Endothelial cell (in vitro differentiated cells): ENCODE measurements at regions not wholly inside any gene's neighbourhood (a gene's known extent, or its start where the extent isn't known, plus 50 kb on each side); places are given as distances from the start of the nearest gene placed in this dataset.

Source experiments
- DNase-seq: peaks from one replicate; pipeline ENCODE4 v3.0.0; 2021; ENCODE audit warnings: low spot score
- H3K27ac Mint-ChIP-seq: one replicate; pipeline ENCODE4 v1.8.0; 2021; ENCODE audit warnings: mixed read lengths, inconsistent platforms; ENCODE audit not compliant: unreplicated experiment
- H3K27me3 Mint-ChIP-seq: one replicate; pipeline ENCODE4 v1.8.0; 2021; ENCODE audit warnings: mild to moderate bottlenecking, moderate library complexity, mixed read lengths, inconsistent platforms; ENCODE audit not compliant: unreplicated experiment
- H3K36me3 Mint-ChIP-seq: one replicate; pipeline ENCODE4 v1.8.0; 2021; ENCODE audit warnings: mild to moderate bottlenecking, low read depth, mixed read lengths, inconsistent platforms; ENCODE audit not compliant: unreplicated experiment
- H3K4me1 Mint-ChIP-seq: one replicate; pipeline ENCODE4 v1.8.0; 2021; ENCODE audit warnings: mild to moderate bottlenecking, mixed read lengths, inconsistent platforms; ENCODE audit not compliant: unreplicated experiment
- H3K4me3 Mint-ChIP-seq: one replicate; pipeline ENCODE4 v1.8.0; 2021; ENCODE audit warnings: mild to moderate bottlenecking, mixed read lengths, inconsistent platforms; ENCODE audit not compliant: unreplicated experiment
- H3K9me3 Mint-ChIP-seq: one replicate; pipeline ENCODE4 v1.8.0; 2021; ENCODE audit warnings: mixed read lengths, inconsistent platforms; ENCODE audit not compliant: unreplicated experiment
- TF ChIP-seq, protein P1 (sequence below): fragments of 200-600 bp; sonication (generic); IDR thresholded peaks from one replicate; pipeline ENCODE4 v1.5.0; 2021; ENCODE audit warnings: antibody characterized with exemption; ENCODE audit not compliant: unreplicated experiment

DNA sequence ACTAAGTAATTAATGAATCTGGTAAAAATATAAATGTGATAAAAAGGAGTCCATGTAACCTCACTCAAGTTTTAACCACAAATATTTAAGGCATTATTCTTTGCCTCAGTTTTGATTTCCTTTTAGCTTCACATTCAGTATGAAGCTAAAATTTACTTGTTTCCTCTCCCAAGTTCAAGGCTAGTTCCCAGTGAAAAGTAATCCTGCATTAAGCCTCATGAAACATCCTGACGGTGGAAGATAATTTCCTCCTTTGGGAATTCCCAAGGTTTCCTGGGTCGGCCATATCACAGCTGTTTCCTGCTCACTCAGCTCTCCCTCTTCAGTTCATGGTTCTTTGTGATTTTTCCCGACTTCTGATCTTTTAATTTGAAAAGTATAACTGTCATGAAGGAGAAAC lies 1256.8 kb upstream of the FLRT2 start:
- Mint-ChIP-seq H3K27me3 (no peaks in the 10 kb centered on the region), H3K36me3 (no peaks in the 10 kb centered on the region), H3K4me3 (no peak overlapping the region), H3K9me3 (no peaks in the 10 kb centered on the region), H3K4me1 (peaks cover 11% of the 10 kb centered on the region), H3K27ac (peak overlapping the region; percentile 6)
- TF ChIP-seq, protein P1, sequence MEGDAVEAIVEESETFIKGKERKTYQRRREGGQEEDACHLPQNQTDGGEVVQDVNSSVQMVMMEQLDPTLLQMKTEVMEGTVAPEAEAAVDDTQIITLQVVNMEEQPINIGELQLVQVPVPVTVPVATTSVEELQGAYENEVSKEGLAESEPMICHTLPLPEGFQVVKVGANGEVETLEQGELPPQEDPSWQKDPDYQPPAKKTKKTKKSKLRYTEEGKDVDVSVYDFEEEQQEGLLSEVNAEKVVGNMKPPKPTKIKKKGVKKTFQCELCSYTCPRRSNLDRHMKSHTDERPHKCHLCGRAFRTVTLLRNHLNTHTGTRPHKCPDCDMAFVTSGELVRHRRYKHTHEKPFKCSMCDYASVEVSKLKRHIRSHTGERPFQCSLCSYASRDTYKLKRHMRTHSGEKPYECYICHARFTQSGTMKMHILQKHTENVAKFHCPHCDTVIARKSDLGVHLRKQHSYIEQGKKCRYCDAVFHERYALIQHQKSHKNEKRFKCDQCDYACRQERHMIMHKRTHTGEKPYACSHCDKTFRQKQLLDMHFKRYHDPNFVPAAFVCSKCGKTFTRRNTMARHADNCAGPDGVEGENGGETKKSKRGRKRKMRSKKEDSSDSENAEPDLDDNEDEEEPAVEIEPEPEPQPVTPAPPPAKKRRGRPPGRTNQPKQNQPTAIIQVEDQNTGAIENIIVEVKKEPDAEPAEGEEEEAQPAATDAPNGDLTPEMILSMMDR, result no peak
- no peak for DNase-seq

DNA sequence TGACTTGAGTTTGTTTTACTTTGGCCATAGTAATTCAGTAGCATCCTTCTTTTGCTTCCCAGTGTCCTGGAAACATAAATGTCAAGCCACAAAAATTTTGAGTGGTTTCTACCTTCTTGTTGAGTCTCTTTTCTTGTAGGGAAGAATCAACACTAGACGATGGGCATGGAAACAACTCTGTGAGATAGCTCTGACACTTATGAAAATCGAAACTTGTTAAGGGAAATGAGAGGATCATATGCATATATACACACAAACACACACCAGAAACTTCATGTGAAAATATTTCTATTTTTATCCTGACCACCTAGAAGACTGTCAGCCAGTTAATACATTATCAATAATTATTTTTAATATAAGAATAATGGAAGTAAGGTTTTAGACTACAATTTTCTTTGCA lies 1247.3 kb upstream of the FLRT2 start:
- TF ChIP-seq, protein P1, result no peak
- Mint-ChIP-seq H3K36me3 (no peaks in the 10 kb centered on the region), H3K27ac (no peak overlapping the region), H3K4me3 (no peak overlapping the region), H3K9me3 (no peaks in the 10 kb centered on the region), H3K4me1 (no peaks in the 10 kb centered on the region), H3K27me3 (no peaks in the 10 kb centered on the region)
- no peak for DNase-seq

DNA sequence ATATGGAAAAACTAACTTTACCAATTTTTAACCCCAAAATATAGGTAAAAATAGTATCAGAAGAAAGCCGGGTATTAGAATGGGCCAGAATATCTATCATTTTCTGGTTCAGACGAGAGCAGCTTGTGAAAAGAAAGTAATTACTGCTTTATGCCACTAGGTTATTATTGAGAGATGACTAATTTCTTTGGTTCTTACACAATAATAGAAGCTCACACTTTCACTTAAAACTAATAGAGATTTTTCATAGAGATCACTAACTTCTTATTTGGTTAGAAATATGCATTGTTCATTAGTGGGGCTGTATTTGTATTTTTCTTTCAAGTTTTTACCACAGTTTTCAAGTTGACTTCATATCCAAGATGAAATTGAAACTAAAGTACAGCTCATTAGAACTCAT lies 1241.2 kb upstream of the FLRT2 start:
- no peaks in the 10 kb centered on the region for H3K36me3 Mint-ChIP-seq
- H3K4me1 Mint-ChIP-seq, result no peaks in the 10 kb centered on the region
- H3K4me3 Mint-ChIP-seq, result no peak overlapping the region
- no peak overlapping the region for H3K27ac Mint-ChIP-seq
- no peaks in the 10 kb centered on the region for H3K9me3 Mint-ChIP-seq
- TF ChIP-seq, protein P1, result peak; percentile 23
- H3K27me3 Mint-ChIP-seq, result no peaks in the 10 kb centered on the region
- DNase-seq, result no peak

DNA sequence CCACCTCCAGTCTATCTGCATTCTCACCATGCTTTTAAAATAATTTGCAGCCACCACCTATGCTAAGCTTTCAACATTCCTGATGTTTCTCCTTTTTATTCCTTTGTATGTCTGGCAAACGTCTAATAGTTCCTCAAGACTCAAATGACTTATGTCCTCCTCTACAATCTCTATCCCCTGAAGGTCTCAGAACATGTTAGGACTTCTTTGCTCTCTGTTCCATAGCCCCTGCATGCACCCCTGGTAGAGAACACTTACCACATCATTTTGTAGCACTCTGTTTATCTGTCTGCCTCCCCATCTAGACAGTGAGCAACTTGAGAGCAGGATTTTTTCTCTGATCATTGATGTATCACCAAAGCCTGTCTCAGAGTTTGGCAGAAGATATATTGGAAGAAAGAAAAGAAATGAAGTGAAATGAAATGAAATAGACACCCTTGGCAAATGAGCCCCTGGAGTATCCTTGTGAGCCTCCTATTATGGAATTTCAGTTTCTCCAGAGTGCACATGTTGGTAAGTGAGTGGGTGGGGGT lies 1231.2 kb upstream of the FLRT2 start:
- no peaks in the 10 kb centered on the region for H3K4me1 Mint-ChIP-seq
- TF ChIP-seq, protein P1, result no peak
- no peak for DNase-seq
- H3K27me3 Mint-ChIP-seq, result peaks cover 2% of the 10 kb centered on the region
- no peak overlapping the region for H3K27ac Mint-ChIP-seq
- H3K9me3 Mint-ChIP-seq, result no peaks in the 10 kb centered on the region
- no peak overlapping the region for H3K4me3 Mint-ChIP-seq
- no peaks in the 10 kb centered on the region for H3K36me3 Mint-ChIP-seq

DNA sequence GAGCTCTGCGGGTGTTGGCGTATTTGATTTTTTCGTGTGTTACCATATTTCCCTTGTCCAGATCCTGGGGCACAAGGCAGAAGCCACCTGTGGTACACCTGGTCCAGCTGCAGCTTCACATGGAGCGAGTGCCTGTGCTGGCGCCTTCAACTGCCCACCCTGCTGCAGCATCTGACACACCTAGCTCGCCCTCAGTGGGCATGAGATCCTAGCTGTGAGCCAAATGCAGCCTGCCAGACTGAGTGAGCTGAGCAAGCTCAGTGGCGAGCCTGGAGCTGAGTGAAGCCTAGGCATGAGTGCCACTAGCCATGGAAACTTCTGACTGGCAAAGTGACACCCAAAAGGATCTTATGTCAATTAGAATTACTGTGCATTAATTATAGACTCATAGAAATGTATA lies 1226.8 kb upstream of the FLRT2 start:
- H3K27ac Mint-ChIP-seq, result no peak overlapping the region
- peaks cover 2% of the 10 kb centered on the region for H3K27me3 Mint-ChIP-seq
- no peak overlapping the region for H3K4me3 Mint-ChIP-seq
- peaks cover 4% of the 10 kb centered on the region for H3K9me3 Mint-ChIP-seq
- TF ChIP-seq, protein P1, result no peak
- no peaks in the 10 kb centered on the region for H3K36me3 Mint-ChIP-seq
- no peak for DNase-seq
- no peaks in the 10 kb centered on the region for H3K4me1 Mint-ChIP-seq
